ENCODE measurements at regions not wholly inside any gene's neighbourhood (a gene's known extent, or its start where the extent isn't known, plus 50 kb on each side); places are given as distances from the start of the nearest gene placed in this dataset.

DNA sequence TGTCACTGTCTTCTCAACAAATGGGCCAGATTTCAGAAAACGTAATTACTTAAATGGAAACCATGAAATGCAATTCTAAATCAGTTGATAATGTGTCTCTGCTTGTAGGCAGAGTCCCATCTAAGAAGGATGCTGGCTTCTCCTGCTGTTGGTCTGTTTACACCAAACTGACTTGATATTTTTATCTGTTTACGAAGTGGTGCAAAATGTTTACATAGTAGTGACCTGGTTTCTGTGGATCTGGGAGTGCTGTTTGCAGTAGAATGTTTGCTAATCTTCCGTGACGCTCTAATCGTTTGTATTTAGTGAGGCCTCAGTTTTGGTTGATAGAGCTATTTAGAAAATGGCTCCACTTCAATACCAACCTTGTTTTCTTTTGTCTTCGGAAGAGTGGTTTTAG lies 213.5 kb downstream of the VEGFC start:
- Histone ChIP-seq H3K27me3 (peaks cover 0 to 3% (median 0%) of the 10 kb centered on the region in 9 donors), H3K36me3 (no peaks in the 10 kb centered on the region), H3K4me1 (no peaks in the 10 kb centered on the region), H3K9me3 (no peaks in the 10 kb centered on the region), H3K27ac (no peak overlapping the region), H3K4me3 (no peak overlapping the region)
- intact Hi-C loops (cut with DNase I) = no loop called here
- WGBS, 4 donors = 62 to 80% (median 66%) methylated on average over 6 of the region's 6 CpGs
- no peak for ATAC-seq
- DNase-seq = no peak
- no peak for TF ChIP-seq POLR2A (IDR thresholded peaks at IDR 0.05)
- TF ChIP-seq, protein P1, sequence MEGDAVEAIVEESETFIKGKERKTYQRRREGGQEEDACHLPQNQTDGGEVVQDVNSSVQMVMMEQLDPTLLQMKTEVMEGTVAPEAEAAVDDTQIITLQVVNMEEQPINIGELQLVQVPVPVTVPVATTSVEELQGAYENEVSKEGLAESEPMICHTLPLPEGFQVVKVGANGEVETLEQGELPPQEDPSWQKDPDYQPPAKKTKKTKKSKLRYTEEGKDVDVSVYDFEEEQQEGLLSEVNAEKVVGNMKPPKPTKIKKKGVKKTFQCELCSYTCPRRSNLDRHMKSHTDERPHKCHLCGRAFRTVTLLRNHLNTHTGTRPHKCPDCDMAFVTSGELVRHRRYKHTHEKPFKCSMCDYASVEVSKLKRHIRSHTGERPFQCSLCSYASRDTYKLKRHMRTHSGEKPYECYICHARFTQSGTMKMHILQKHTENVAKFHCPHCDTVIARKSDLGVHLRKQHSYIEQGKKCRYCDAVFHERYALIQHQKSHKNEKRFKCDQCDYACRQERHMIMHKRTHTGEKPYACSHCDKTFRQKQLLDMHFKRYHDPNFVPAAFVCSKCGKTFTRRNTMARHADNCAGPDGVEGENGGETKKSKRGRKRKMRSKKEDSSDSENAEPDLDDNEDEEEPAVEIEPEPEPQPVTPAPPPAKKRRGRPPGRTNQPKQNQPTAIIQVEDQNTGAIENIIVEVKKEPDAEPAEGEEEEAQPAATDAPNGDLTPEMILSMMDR (IDR thresholded peaks at IDR 0.05) = no peak

DNA sequence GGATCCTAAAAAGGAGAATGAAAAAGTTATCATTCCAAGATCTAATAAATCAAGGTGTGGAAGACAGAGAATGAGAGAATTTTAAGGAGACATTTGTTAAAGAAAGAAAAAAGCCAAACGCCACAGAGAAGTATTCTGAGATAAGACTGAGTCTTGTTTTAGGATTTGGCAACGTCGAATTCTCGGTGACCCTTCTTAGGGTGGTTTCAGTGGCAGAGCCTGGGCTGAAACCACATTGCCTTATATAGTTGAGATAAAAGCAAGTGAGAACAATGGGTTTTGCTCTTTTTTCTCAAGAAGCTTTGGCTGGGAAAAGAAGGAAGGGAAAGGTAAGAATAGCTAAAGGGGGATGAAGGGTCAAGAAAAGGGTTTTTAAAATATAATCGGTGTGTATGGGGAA lies 209.4 kb downstream of the VEGFC start:
- DNase-seq (no peak), ATAC-seq (no peak)
- peaks cover 0 to 3% (median 0%) of the 10 kb centered on the region in 9 donors for H3K27me3 ChIP-seq
- TF ChIP-seq, protein P1 (IDR thresholded peaks at IDR 0.05) = no peak
- TF ChIP-seq POLR2A (IDR thresholded peaks at IDR 0.05) = no peak
- no peaks in the 10 kb centered on the region for H3K36me3 ChIP-seq
- no peaks in the 10 kb centered on the region for H3K9me3 ChIP-seq
- intact Hi-C loops (cut with DNase I) = no loop called here
- H3K4me1 ChIP-seq = no peaks in the 10 kb centered on the region
- WGBS, 4 donors = 92 to 95% (median 94%) methylated on average over 5 of the region's 5 CpGs
- no peak overlapping the region for H3K27ac ChIP-seq
- H3K4me3 ChIP-seq = no peak overlapping the region

DNA sequence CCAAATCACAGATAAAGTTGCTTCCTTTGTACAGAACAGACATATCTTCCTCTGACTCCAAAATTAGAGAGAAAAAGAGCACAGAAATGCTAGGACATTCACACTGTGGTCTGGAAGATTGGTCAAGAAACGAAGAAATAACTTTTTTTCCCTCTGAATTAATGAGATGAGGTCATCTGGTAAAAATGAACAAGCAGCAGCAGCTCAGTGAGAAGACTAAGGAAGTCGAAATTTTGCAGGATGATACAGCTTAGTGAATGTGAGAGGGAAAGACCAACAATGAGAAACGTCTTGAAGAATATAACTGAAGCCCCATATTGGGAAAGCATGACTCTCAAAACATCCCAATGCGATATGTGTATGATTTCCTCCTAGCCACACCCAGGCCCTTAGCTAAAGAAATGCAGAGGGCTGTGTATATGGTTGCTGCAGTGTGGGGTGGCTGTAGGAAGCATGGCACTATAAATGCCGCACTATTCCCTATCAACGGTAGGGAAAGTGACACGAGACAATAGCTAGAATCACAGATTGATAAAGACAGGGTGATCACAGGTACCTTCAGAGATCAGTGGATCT lies 208.6 kb downstream of the VEGFC start:
- TF ChIP-seq, protein P1 (IDR thresholded peaks at IDR 0.05) = no peak
- no peak for TF ChIP-seq POLR2A (IDR thresholded peaks at IDR 0.05)
- H3K4me1 ChIP-seq = no peaks in the 10 kb centered on the region
- ATAC-seq (no peak), DNase-seq (no peak)
- intact Hi-C loops (cut with DNase I) = no loop called here
- H3K9me3 ChIP-seq = no peaks in the 10 kb centered on the region
- no peak overlapping the region for H3K4me3 ChIP-seq
- H3K36me3 ChIP-seq = no peaks in the 10 kb centered on the region
- WGBS, 4 donors = 70 to 81% (median 75%) methylated on average over 7 of the region's 7 CpGs
- peaks cover 0 to 3% (median 0%) of the 10 kb centered on the region in 9 donors for H3K27me3 ChIP-seq
- H3K27ac ChIP-seq = no peak overlapping the region

DNA sequence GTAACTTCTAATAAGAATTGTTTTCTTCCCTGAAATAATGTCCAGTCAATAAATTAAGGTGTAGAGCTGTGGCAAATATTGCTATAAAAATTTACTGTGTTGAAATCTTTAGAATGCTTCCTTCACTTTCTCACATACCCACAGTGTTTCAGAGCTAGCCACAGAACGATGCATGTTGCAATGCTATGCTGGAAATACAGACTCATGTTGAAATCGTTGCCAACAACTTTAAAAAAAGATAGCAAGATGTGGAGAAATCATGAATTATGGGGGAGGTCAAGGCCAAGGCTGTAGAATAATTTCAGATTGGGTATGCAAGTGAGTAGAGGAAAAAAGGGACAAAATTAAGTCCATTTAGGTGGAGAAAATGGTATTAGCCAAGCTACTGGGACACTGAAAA lies 204.8 kb downstream of the VEGFC start:
- H3K36me3 ChIP-seq = no peaks in the 10 kb centered on the region
- H3K9me3 ChIP-seq = peaks cover 0 to 11% (median 0%) of the 10 kb centered on the region in 12 donors
- no peak for DNase-seq
- no peak overlapping the region for H3K27ac ChIP-seq
- intact Hi-C loops (cut with DNase I) = no loop called here
- 66 to 75% (median 72%) methylated on average over 2 of the region's 2 CpGs for WGBS, 4 donors
- no peaks in the 10 kb centered on the region for H3K27me3 ChIP-seq
- no peaks in the 10 kb centered on the region for H3K4me1 ChIP-seq
- ATAC-seq = no peak
- TF ChIP-seq, protein P1 (IDR thresholded peaks at IDR 0.05) = no peak
- TF ChIP-seq POLR2A (IDR thresholded peaks at IDR 0.05) = no peak
- no peak overlapping the region for H3K4me3 ChIP-seq
